ENCODE measurements at regions not wholly inside any gene's neighbourhood (a gene's known extent, or its start where the extent isn't known, plus 50 kb on each side); places are given as distances from the start of the nearest gene placed in this dataset.

DNA sequence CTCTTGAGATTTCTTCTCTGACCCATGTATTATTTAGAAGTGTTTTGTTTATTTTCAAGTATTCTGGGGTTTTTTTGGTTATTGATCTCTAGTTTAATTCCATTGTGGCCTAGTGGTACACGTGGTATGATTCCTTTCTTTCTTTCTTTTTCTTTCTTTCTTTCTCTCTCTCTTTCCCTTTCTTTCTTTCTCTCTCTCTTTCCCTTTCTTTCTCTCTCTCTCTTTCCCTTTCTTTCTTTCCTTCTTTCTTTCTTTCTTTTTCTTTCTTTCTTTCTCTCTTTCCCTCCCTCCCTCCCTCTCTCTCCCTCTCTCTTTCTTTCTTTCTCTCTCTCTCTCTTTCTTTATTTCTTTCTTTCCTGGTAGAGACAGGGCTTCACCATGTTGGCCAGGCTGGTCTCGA lies 85.7 kb upstream of the UBE2E1 start:
- TF ChIP-seq EZH2 (IDR thresholded peaks at IDR 0.05; ENCODE audit: borderline replicate concordance, insufficient read depth, low read length, poor library complexity, severe bottlenecking), result no peak
- TF ChIP-seq, protein P1, sequence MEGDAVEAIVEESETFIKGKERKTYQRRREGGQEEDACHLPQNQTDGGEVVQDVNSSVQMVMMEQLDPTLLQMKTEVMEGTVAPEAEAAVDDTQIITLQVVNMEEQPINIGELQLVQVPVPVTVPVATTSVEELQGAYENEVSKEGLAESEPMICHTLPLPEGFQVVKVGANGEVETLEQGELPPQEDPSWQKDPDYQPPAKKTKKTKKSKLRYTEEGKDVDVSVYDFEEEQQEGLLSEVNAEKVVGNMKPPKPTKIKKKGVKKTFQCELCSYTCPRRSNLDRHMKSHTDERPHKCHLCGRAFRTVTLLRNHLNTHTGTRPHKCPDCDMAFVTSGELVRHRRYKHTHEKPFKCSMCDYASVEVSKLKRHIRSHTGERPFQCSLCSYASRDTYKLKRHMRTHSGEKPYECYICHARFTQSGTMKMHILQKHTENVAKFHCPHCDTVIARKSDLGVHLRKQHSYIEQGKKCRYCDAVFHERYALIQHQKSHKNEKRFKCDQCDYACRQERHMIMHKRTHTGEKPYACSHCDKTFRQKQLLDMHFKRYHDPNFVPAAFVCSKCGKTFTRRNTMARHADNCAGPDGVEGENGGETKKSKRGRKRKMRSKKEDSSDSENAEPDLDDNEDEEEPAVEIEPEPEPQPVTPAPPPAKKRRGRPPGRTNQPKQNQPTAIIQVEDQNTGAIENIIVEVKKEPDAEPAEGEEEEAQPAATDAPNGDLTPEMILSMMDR (IDR thresholded peaks at IDR 0.05; ENCODE audit: poor library complexity, severe bottlenecking), result no peak
- no peak for TF ChIP-seq POLR2AphosphoS5 (IDR thresholded peaks at IDR 0.05)
- TF ChIP-seq EP300 (conservative IDR thresholded peaks at IDR 0.05; ENCODE audit: poor library complexity, severe bottlenecking), result no peak

Measured in neural cell (in vitro differentiated cells).